Left lung (tissue), 4 donors: ENCODE measurements at regions not wholly inside any gene's neighbourhood (a gene's known extent, or its start where the extent isn't known, plus 50 kb on each side); places are given as distances from the start of the nearest gene placed in this dataset.

Experiments used
- ATAC-seq: fragments of 200-7000 bp; cut with Tn5 transposase; one replicate; pipeline ENCODE4 v1.9.1; 2020; ENCODE audit warnings: moderate library complexity
- DNase-seq, 4 donors: peaks; one replicate each; pipeline ENCODE4 v3.0.0-alpha.2; 2013 to 2020
- H3K27ac ChIP-seq, 2 donors: fragments of 200-600 bp; sonication (generic) in 1 of 2; one replicate each; pipeline versions ENCODE4 v1.5.0 to v1.8.0; 2020 to 2021
- H3K27me3 ChIP-seq, 2 donors: fragments of 200-600 bp; sonication (generic) in 1 of 2; one replicate each; pipeline versions ENCODE4 v1.5.0 to v1.8.0; 2020 to 2021
- H3K36me3 ChIP-seq, 2 donors: fragments of 200-600 bp; sonication (generic) in 1 of 2; one replicate each; pipeline versions ENCODE4 v1.5.0 to v1.8.0; 2020 to 2021
- H3K4me1 ChIP-seq, 2 donors: fragments of 200-600 bp; one replicate each; pipeline ENCODE4 v1.8.0; 2021
- H3K4me3 ChIP-seq, 2 donors: fragments of 200-600 bp; sonication (generic) in 1 of 2; one replicate each; pipeline versions ENCODE4 v1.5.0 to v1.8.0; 2020 to 2021; ENCODE audit warnings: mild to moderate bottlenecking in 1 of 2
- H3K9me3 ChIP-seq, 2 donors: fragments of 200-600 bp; sonication (generic) in 1 of 2; one replicate each; pipeline versions ENCODE4 v1.5.0 to v1.8.0; 2020 to 2021
- CTCF ChIP-seq, 2 donors: fragments of 200-600 bp; sonication (generic) in 1 of 2; IDR thresholded peaks; one replicate each; pipeline versions ENCODE4 v1.5.0 to v1.8.0; 2021; ENCODE audit warnings: antibody characterized with exemption in 2 of 2
- intact Hi-C, 2 donors: fragments of 100-400 bp; cut with DNase I; formaldehyde crosslinking; loops; one replicate each; pipeline versions ENCODE4 v1.11.2 to v1.14.2; 2022
- donor health status: DM: no; HTN: yes; CAD: no.
- donor health status: DM: no; HTN: no; CAD: no.

GRCh38 chr14:31960039-31960438 lies 117.1 kb upstream of the ARHGAP5 start:
- no peaks in the 10 kb centered on the region for H3K4me1 ChIP-seq
- no peak for TF ChIP-seq CTCF (IDR thresholded peaks at IDR 0.05)
- no peak overlapping the region for H3K27ac ChIP-seq
- ATAC-seq (no peak), DNase-seq (no peak)
- no peaks in the 10 kb centered on the region for H3K9me3 ChIP-seq
- intact Hi-C loops: no loop called here
- H3K4me3 ChIP-seq: no peak overlapping the region
- H3K36me3 ChIP-seq: no peaks in the 10 kb centered on the region
- H3K27me3 ChIP-seq: no peaks in the 10 kb centered on the region

GRCh38 chr14:31961896-31962295 lies 115.2 kb upstream of the ARHGAP5 start:
- no peak overlapping the region for H3K27ac ChIP-seq
- no peaks in the 10 kb centered on the region for H3K27me3 ChIP-seq
- no peak for TF ChIP-seq CTCF (IDR thresholded peaks at IDR 0.05)
- ATAC-seq: no peak
- H3K4me1 ChIP-seq: no peaks in the 10 kb centered on the region
- no peak for DNase-seq
- H3K36me3 ChIP-seq: no peaks in the 10 kb centered on the region
- no peak overlapping the region for H3K4me3 ChIP-seq
- no peaks in the 10 kb centered on the region for H3K9me3 ChIP-seq
- intact Hi-C loops: no loop called here

GRCh38 chr14:31962920-31963319 lies 114.2 kb upstream of the ARHGAP5 start:
- no peak for TF ChIP-seq CTCF (IDR thresholded peaks at IDR 0.05)
- H3K36me3 ChIP-seq: no peaks in the 10 kb centered on the region
- H3K27me3 ChIP-seq: no peaks in the 10 kb centered on the region
- no peak for DNase-seq
- no peaks in the 10 kb centered on the region for H3K4me1 ChIP-seq
- H3K4me3 ChIP-seq: no peak overlapping the region
- intact Hi-C loops: no loop called here
- no peak for ATAC-seq
- no peaks in the 10 kb centered on the region for H3K9me3 ChIP-seq
- H3K27ac ChIP-seq: no peak overlapping the region

GRCh38 chr14:31963587-31963986 lies 113.5 kb upstream of the ARHGAP5 start:
- H3K27me3 ChIP-seq: no peaks in the 10 kb centered on the region
- no peaks in the 10 kb centered on the region for H3K4me1 ChIP-seq
- H3K36me3 ChIP-seq: no peaks in the 10 kb centered on the region
- no peaks in the 10 kb centered on the region for H3K9me3 ChIP-seq
- intact Hi-C loops: no loop called here
- DNase-seq (no peak), ATAC-seq (no peak)
- H3K27ac ChIP-seq: no peak overlapping the region
- H3K4me3 ChIP-seq: no peak overlapping the region
- TF ChIP-seq CTCF (IDR thresholded peaks at IDR 0.05): no peak

- intact Hi-C loops: no loop called here
- ATAC-seq: no peak
These were observed 112.6 kb upstream of the ARHGAP5 start for GRCh38 chr14:31964490-31964889.

More at GRCh38 chr14:31964490-31964889, 112.6 kb upstream of the ARHGAP5 start:
- H3K9me3 ChIP-seq: no peaks in the 10 kb centered on the region
- DNase-seq: no peak
- H3K27ac ChIP-seq: no peak overlapping the region
- no peak overlapping the region for H3K4me3 ChIP-seq
- no peak for TF ChIP-seq CTCF (IDR thresholded peaks at IDR 0.05)
- H3K36me3 ChIP-seq: no peaks in the 10 kb centered on the region
- H3K4me1 ChIP-seq: no peaks in the 10 kb centered on the region
- H3K27me3 ChIP-seq: no peaks in the 10 kb centered on the region
